22Rv1 (cell line): ENCODE measurements at regions not wholly inside any gene's neighbourhood (a gene's known extent, or its start where the extent isn't known, plus 50 kb on each side); places are given as distances from the start of the nearest gene placed in this dataset.

ENCODE experiments used
- H3K27ac ChIP-seq: fragments of 450-650 bp; 2 replicates; pipeline ENCODE4 v1.5.1; 2017
- CTCF ChIP-seq: fragments of 450-650 bp; IDR thresholded peaks from 2 replicates; pipeline ENCODE4 v1.5.1; 2017; ENCODE audit warnings: mild to moderate bottlenecking
- ZFX ChIP-seq: fragments of 450-650 bp; IDR thresholded peaks from 2 replicates; pipeline ENCODE4 v1.6.1; 2017; ENCODE audit warnings: antibody characterized with exemption, borderline replicate concordance

DNA sequence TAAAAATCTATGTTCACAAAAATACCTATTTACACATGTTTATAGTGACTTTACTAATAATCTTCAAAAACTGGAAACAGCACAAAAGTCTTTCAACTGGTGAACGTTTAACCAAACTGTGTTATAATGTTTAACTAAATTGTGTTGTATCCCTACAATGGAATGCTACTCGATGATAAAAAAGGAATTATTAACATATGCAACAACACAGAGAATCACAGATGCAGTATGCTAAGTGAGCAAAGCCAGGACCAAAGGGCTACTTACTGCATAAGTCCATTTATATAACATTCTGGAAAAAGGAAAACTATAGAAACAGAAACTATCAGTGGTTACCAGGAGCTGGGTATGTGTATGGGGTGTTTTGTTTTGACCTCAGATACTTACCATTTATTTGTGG is 602.2 kb upstream of the BTBD3 start:
- no peak for TF ChIP-seq ZFX
- no peak for TF ChIP-seq CTCF
- H3K27ac ChIP-seq, result no peak overlapping the region

DNA sequence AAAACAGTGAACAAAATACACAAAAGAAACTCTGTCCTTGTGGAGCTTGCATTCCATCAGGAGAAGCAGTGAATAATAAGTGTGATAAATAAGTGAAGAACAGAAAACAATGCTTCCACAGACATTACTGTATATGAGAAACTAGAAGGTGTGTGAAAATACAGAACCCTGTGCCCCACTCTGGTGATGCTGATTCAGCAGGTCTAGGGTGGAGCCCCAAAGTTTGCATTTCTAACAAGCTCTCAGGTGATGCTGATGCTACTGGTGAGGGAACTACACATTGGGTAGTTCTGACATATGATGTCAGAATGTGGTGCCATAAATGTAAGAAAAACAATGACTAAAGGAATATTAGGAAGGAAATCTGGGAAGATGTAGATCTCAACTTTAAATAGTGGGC is 601.4 kb upstream of the BTBD3 start:
- TF ChIP-seq CTCF, result no peak
- no peak for TF ChIP-seq ZFX
- no peak overlapping the region for H3K27ac ChIP-seq

- TF ChIP-seq CTCF, result no peak
- TF ChIP-seq ZFX, result no peak
- no peak overlapping the region for H3K27ac ChIP-seq
These were observed 597.7 kb upstream of the BTBD3 start for GRCh38 chr20:11320033-11320432.

DNA sequence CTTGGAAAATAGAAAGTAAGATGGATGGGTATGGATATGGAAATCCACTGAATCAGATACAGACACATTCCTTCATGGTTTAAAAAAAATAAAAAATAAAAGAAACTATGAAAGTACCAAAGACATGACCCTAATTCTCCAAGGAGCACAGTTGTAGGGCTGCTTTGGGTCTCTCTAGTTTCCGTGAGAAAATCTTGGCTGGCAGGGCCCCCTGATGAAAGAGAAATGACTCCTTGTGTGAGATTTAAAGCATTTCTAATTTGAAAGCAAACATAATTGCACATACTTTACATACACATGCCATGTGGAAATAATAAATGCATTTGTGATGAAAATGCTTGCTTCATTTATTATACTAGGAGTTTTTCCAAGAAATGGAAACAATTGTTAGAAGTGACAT is 593.9 kb upstream of the BTBD3 start:
- no peak for TF ChIP-seq CTCF
- H3K27ac ChIP-seq, result no peak overlapping the region

GRCh38 chr20:11324990-11325389 is 592.7 kb upstream of the BTBD3 start:
- TF ChIP-seq CTCF (no peak), ZFX (no peak)
- no peak overlapping the region for H3K27ac ChIP-seq

- no peak overlapping the region for H3K27ac ChIP-seq
- no peak for TF ChIP-seq ZFX
- no peak for TF ChIP-seq CTCF
These were observed 588.9 kb upstream of the BTBD3 start for GRCh38 chr20:11328839-11329238.

- TF ChIP-seq CTCF, result no peak
- TF ChIP-seq ZFX, result no peak
- no peak overlapping the region for H3K27ac ChIP-seq
These were observed 588.4 kb upstream of the BTBD3 start for GRCh38 chr20:11329271-11329670.
